SK-N-SH (cell line): ENCODE measurements at regions not wholly inside any gene's neighbourhood (a gene's known extent, or its start where the extent isn't known, plus 50 kb on each side); places are given as distances from the start of the nearest gene placed in this dataset.

Experiments
- CTCF ChIA-PET: fragments of 300-600, 350-600 bp; formaldehyde crosslinking; extraction: SDS; loops from one replicate; lab custom pipeline; 2021; lab: Yijun Ruan, JAX
- POLR2A ChIA-PET: fragments of 350-600 bp; sonication (Branson Sonifier 250); formaldehyde crosslinking; extraction: SDS; loops from one replicate; lab custom pipeline; 2020; ENCODE audit warnings: antibody characterized with exemption, inconsistent platforms; lab: Yijun Ruan, JAX
- DNase-seq: peaks from one replicate; pipeline ENCODE4 v3.0.0; 2012
- H2AFZ ChIP-seq: fragments of 200-600 bp; sonication (generic); 2 replicates; pipeline ENCODE4 v1.8.1; 2016; ENCODE audit warnings: antibody characterized with exemption, mild to moderate bottlenecking, low read depth
- H3F3A ChIP-seq: fragments of 200-600 bp; sonication (generic); replicated peaks from 2 replicates; pipeline ENCODE3; 2016; ENCODE audit warnings: antibody characterized with exemption, mild to moderate bottlenecking; ENCODE audit not compliant: insufficient read depth
- H3K27ac ChIP-seq, 2 experiments: fragments of 200-500 bp in 1 of 2; fragments of 200-600 bp in 1 of 2; sonication (Bioruptor generic) in 1 of 2; sonication (generic), shearing (Covaris generic) in 1 of 2; 2 replicates each; pipeline versions ENCODE4 v1.5.1 to v1.6.1; 2014 to 2016; ENCODE audit warnings: low read depth in 2 of 2, inconsistent platforms in 1 of 2, low read length in 1 of 2, mild to moderate bottlenecking in 1 of 2, mixed read lengths in 1 of 2
- H3K27me3 ChIP-seq: fragments of 200-600 bp; sonication (generic), shearing (Covaris generic); 2 replicates; pipeline ENCODE4 v1.6.1; 2016; ENCODE audit warnings: mixed run types; ENCODE audit not compliant: insufficient read depth
- H3K36me3 ChIP-seq, 2 experiments: fragments of 200-500 bp in 1 of 2; fragments of 200-600 bp in 1 of 2; sonication (Bioruptor generic) in 1 of 2; sonication (generic) in 1 of 2; replicated peaks in 1 of 2; 2 replicates each; pipeline versions ENCODE3 to v1.5.1; 2014 to 2016; ENCODE audit warnings: low read length in 1 of 2, mild to moderate bottlenecking in 1 of 2; ENCODE audit not compliant: insufficient read depth in 2 of 2, control insufficient read depth in 1 of 2
- H3K4me1 ChIP-seq, 2 experiments: fragments of 200-500 bp in 1 of 2; fragments of 200-600 bp in 1 of 2; sonication (Bioruptor generic) in 1 of 2; sonication (generic), shearing (Covaris generic) in 1 of 2; 2 replicates each; pipeline versions ENCODE4 v1.5.1 to v1.6.1; 2014 to 2016; ENCODE audit warnings: low read depth in 1 of 2, low read length in 1 of 2, mixed run types in 1 of 2; ENCODE audit not compliant: insufficient read depth in 2 of 2, control insufficient read depth in 1 of 2
- H3K4me2 ChIP-seq: fragments of 200-600 bp; sonication (generic), shearing (Covaris generic); 2 replicates; pipeline ENCODE4 v1.6.1; 2017; ENCODE audit warnings: mixed run types
- H3K4me3 ChIP-seq, 2 experiments: fragments of 200-500 bp in 1 of 2; fragments of 200-600 bp in 1 of 2; sonication (Bioruptor generic) in 1 of 2; sonication (generic), shearing (Covaris generic) in 1 of 2; 2 replicates each; pipeline versions ENCODE4 v1.5.1 to v1.8.1; 2014 to 2016; ENCODE audit warnings: low read depth in 2 of 2, inconsistent platforms in 1 of 2, low read length in 1 of 2, mild to moderate bottlenecking in 1 of 2, mixed read lengths in 1 of 2, moderate library complexity in 1 of 2
- H3K79me2 ChIP-seq: fragments of 200-600 bp; sonication (generic); 2 replicates; pipeline ENCODE4 v1.8.1; 2017; ENCODE audit warnings: mild to moderate bottlenecking; ENCODE audit not compliant: insufficient read depth
- H3K9ac ChIP-seq: fragments of 200-600 bp; sonication (generic); 2 replicates; pipeline ENCODE4 v1.6.1; 2017; ENCODE audit warnings: mixed run types
- H3K9me2 ChIP-seq: fragments of 200-600 bp; sonication (generic); 2 replicates; pipeline ENCODE4 v1.6.1; 2017; ENCODE audit warnings: mixed run types
- H3K9me3 ChIP-seq: fragments of 200-600 bp; sonication (generic); 2 replicates; pipeline ENCODE4 v1.6.1; 2017; ENCODE audit warnings: mixed run types, mild to moderate bottlenecking, moderate library complexity
- H4K20me1 ChIP-seq: fragments of 200-600 bp; sonication (generic); 2 replicates; pipeline ENCODE4 v1.6.1; 2017; ENCODE audit warnings: mild to moderate bottlenecking, mixed run types; ENCODE audit not compliant: insufficient read depth
- CHD2 ChIP-seq: fragments of 150-350 bp; IDR thresholded peaks from 2 replicates; pipeline ENCODE4 v1.6.1; 2018; ENCODE audit warnings: low read length; ENCODE audit not compliant: partially characterized antibody
- EP300 ChIP-seq, 2 experiments: IDR thresholded peaks; 2 replicates each; pipeline versions ENCODE4 v1.4.0 to v1.6.1; 2012; ENCODE audit warnings: borderline replicate concordance in 1 of 2, low read depth in 1 of 2, low read length in 1 of 2
- EZH2phosphoT487 ChIP-seq: fragments of 200-600 bp; sonication (generic); IDR thresholded peaks from 2 replicates; pipeline ENCODE4 v1.6.1; 2017; ENCODE audit warnings: low read depth, mixed run types, mild to moderate bottlenecking, antibody characterized with exemption, moderate library complexity, borderline replicate concordance
- FOSL2 ChIP-seq: IDR thresholded peaks from 2 replicates; pipeline ENCODE4 v1.4.0; 2012; ENCODE audit warnings: low read depth, mild to moderate bottlenecking, moderate library complexity, borderline replicate concordance
- FOXJ3 ChIP-seq: sonication (generic); formaldehyde crosslinking; IDR thresholded peaks from 2 replicates; pipeline ENCODE4 v1.5.1; 2020; ENCODE audit warnings: mild to moderate bottlenecking, missing genetic modification reagents
- GATA2 ChIP-seq: sonication (generic); formaldehyde crosslinking; IDR thresholded peaks from 2 replicates; pipeline ENCODE4 v1.5.0; 2020; ENCODE audit warnings: mild to moderate bottlenecking, missing genetic modification reagents
- JUND ChIP-seq: IDR thresholded peaks from 2 replicates; pipeline ENCODE4 v1.4.0; 2012
- MXI1 ChIP-seq: IDR thresholded peaks from 2 replicates; pipeline ENCODE4 v1.6.1; 2012; ENCODE audit warnings: mild to moderate bottlenecking, low read depth, low read length, improper control_type of control experiment
- NFIC ChIP-seq: IDR thresholded peaks from 2 replicates; pipeline ENCODE4 v1.4.0; 2012; ENCODE audit warnings: borderline replicate concordance
- POLR2AphosphoS5 ChIP-seq: IDR thresholded peaks from 2 replicates; pipeline ENCODE4 v1.6.1; 2012; ENCODE audit warnings: low read depth, low read length
- RAD21 ChIP-seq: IDR thresholded peaks from 2 replicates; pipeline ENCODE4 v1.6.1; 2012; ENCODE audit warnings: mild to moderate bottlenecking, low read length
- RCOR1 ChIP-seq: fragments of 150-350 bp; IDR thresholded peaks from 2 replicates; pipeline ENCODE4 v1.6.1; 2017; ENCODE audit warnings: antibody characterized with exemption, low read length
- SIN3A ChIP-seq: IDR thresholded peaks from 2 replicates; pipeline ENCODE4 v1.6.1; 2012; ENCODE audit warnings: low read depth, mild to moderate bottlenecking, low read length, moderate library complexity, borderline replicate concordance
- SMC3 ChIP-seq: IDR thresholded peaks from 2 replicates; pipeline ENCODE4 v1.6.1; 2012; ENCODE audit warnings: low read depth, low read length, improper control_type of control experiment
- TAF1 ChIP-seq: IDR thresholded peaks from 2 replicates; pipeline ENCODE4 v1.6.1; 2012; ENCODE audit warnings: low read depth, mild to moderate bottlenecking, low read length, moderate library complexity, borderline replicate concordance
- TEAD4 ChIP-seq: IDR thresholded peaks from 2 replicates; pipeline ENCODE4 v1.4.0; 2012; ENCODE audit warnings: mild to moderate bottlenecking, borderline replicate concordance; ENCODE audit not compliant: insufficient read depth
- WGBS: methylation state at CpG from one replicate; pipeline ENCODE4 v1.1.6; 2017; ENCODE audit warnings: low lambda C conversion rate; 5-methylcytosine and 5-hydroxymethylcytosine counted together
- TF ChIP-seq, protein P1 (sequence below): IDR thresholded peaks from 2 replicates; pipeline ENCODE4 v1.4.0; 2012; ENCODE audit warnings: low read depth
- TF ChIP-seq, protein P2 (sequence below): IDR thresholded peaks from 2 replicates; pipeline ENCODE4; 2012
- TF ChIP-seq, protein P3 (sequence below): IDR thresholded peaks from 2 replicates; pipeline ENCODE4 v1.4.0; 2012; ENCODE audit warnings: low read depth, borderline replicate concordance
- TF ChIP-seq, protein P4 (sequence below): fragments of 150-350 bp; IDR thresholded peaks from 2 replicates; pipeline ENCODE4 v1.6.1; 2017; ENCODE audit warnings: antibody characterized with exemption, low read length, low read depth, borderline replicate concordance
- TF ChIP-seq, protein P5 (sequence below): fragments of 150-350 bp; IDR thresholded peaks from 2 replicates; pipeline ENCODE4 v1.6.1; 2016; ENCODE audit warnings: mild to moderate bottlenecking, low read depth, low read length

DNA sequence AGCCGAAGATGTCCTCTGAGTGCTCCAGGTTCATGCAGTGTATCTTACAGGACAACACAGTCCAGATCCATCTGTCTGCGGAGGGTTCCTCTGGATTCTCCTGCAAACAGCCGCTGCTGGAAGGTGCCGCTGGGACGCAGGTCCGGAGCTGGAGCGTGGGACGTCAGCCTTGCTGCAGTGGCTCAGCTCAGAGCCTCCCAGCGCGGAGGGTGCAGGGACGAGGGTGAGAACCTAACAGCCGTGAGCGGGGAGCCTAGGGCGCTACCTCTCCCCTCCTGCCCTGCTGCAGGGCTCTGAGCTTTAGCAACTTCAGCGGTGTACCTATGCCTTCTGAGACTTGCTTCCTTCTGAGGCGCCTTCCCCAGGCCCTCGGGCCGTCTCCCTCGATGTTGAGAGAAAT lies 137.6 kb upstream of the TMEM72 start:
- no peaks in the 10 kb centered on the region for H3K36me3 ChIP-seq
- no peaks in the 10 kb centered on the region for H3K79me2 ChIP-seq
- H3F3A ChIP-seq, result peaks cover 3% of the 10 kb centered on the region
- ChIA-PET CTCF (no interaction called here), POLR2A (no interaction called here)
- H3K27ac ChIP-seq, result no peak overlapping the region
- no peaks in the 10 kb centered on the region for H3K9me3 ChIP-seq
- no peak overlapping the region for H2AFZ ChIP-seq
- no peak for DNase-seq
- no peak overlapping the region for H3K9ac ChIP-seq
- H3K4me1 ChIP-seq, result no peaks in the 10 kb centered on the region
- TF ChIP-seq TEAD4, result no peak
- no peak for TF ChIP-seq TAF1
- TF ChIP-seq, protein P1, sequence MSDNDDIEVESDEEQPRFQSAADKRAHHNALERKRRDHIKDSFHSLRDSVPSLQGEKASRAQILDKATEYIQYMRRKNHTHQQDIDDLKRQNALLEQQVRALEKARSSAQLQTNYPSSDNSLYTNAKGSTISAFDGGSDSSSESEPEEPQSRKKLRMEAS, result no peak
- TF ChIP-seq NFIC, result no peak
- TF ChIP-seq, protein P2, sequence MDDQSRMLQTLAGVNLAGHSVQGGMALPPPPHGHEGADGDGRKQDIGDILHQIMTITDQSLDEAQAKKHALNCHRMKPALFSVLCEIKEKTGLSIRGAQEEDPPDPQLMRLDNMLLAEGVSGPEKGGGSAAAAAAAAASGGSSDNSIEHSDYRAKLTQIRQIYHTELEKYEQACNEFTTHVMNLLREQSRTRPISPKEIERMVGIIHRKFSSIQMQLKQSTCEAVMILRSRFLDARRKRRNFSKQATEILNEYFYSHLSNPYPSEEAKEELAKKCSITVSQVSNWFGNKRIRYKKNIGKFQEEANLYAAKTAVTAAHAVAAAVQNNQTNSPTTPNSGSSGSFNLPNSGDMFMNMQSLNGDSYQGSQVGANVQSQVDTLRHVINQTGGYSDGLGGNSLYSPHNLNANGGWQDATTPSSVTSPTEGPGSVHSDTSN, result no peak
- no peak for TF ChIP-seq JUND
- no peak for TF ChIP-seq GATA2 (CRISPR knock-in tag)
- TF ChIP-seq, protein P3, sequence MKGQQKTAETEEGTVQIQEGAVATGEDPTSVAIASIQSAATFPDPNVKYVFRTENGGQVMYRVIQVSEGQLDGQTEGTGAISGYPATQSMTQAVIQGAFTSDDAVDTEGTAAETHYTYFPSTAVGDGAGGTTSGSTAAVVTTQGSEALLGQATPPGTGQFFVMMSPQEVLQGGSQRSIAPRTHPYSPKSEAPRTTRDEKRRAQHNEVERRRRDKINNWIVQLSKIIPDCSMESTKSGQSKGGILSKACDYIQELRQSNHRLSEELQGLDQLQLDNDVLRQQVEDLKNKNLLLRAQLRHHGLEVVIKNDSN, result no peak
- no peak for TF ChIP-seq EP300 (IDR thresholded peaks at IDR 0.05; ENCODE audit: borderline replicate concordance in 1 of 2, low read depth in 1 of 2, low read length in 1 of 2)
- TF ChIP-seq, protein P4, sequence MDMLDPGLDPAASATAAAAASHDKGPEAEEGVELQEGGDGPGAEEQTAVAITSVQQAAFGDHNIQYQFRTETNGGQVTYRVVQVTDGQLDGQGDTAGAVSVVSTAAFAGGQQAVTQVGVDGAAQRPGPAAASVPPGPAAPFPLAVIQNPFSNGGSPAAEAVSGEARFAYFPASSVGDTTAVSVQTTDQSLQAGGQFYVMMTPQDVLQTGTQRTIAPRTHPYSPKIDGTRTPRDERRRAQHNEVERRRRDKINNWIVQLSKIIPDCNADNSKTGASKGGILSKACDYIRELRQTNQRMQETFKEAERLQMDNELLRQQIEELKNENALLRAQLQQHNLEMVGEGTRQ, result no peak
- no peak for TF ChIP-seq CHD2
- TF ChIP-seq POLR2AphosphoS5, result no peak
- no peak for TF ChIP-seq FOXJ3
- no peak for TF ChIP-seq MXI1
- WGBS, result 12% methylated on average over 13 of the region's 19 CpGs
- no peak overlapping the region for H3K4me3 ChIP-seq
- no peak overlapping the region for H3K4me2 ChIP-seq
- H3K9me2 ChIP-seq, result no peaks in the 10 kb centered on the region
- H4K20me1 ChIP-seq, result no peaks in the 10 kb centered on the region
- H3K27me3 ChIP-seq, result peaks cover 70% of the 10 kb centered on the region; the same call in 1 of the 2 replicates

DNA sequence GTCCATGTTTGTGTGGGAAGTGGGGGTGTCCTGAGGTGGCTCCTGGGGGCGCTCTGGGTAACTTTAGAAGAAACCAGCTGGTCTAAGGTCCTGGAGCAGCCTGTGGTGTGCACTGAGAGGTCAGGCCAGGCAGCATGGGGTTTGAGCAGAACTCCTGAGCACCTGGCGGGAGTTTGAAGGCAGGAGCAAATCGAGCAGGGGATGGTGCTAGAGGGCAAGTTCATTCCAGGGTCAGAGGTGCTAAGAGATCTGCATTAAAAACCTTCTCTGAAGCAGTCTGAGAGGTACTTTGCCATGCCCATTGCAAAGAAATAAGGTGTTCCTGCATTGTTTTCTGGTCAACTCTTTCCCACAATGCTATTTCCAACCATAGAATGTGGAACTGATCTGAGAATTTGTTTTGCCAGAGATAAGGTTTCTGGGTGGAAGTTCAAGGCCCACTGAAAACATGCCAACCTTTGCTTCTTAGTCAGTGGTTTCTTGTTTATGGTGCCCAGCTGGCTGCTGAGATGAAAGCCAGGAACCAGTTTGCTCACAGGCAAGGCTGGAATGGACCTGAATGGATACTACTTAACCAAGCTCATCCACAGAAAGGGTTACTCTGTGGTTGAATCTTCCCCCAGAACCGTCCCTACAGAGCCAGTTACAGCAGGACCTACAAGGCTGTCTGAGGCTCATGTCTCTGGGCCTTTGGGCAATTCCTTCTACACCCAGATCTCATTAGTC lies 136.3 kb upstream of the TMEM72 start:
- Histone ChIP-seq H3K27ac (no peak overlapping the region), H3K4me1 (no peaks in the 10 kb centered on the region), H3K79me2 (no peaks in the 10 kb centered on the region), H3K4me2 (no peak overlapping the region), H3K27me3 (peaks cover 70% of the 10 kb centered on the region; the same call in 1 of the 2 replicates), H3F3A (no peaks in the 10 kb centered on the region), H2AFZ (no peak overlapping the region), H3K9me3 (no peaks in the 10 kb centered on the region), H3K9ac (no peak overlapping the region), H3K4me3 (no peak overlapping the region), H3K36me3 (no peaks in the 10 kb centered on the region), H4K20me1 (no peaks in the 10 kb centered on the region), H3K9me2 (no peaks in the 10 kb centered on the region)
- CTCF ChIA-PET, result no interaction called here
- POLR2A ChIA-PET, result no interaction called here
- 13% methylated on average over 3 of the region's 4 CpGs for WGBS
- DNase-seq, result no peak
- TF ChIP-seq SIN3A (no peak), RAD21 (no peak), JUND (no peak), SMC3 (no peak), MXI1 (no peak), CHD2 (no peak), EZH2phosphoT487 (no peak), RCOR1 (no peak), FOSL2 (no peak)
- TF ChIP-seq, protein P2, result no peak
- TF ChIP-seq, protein P5, sequence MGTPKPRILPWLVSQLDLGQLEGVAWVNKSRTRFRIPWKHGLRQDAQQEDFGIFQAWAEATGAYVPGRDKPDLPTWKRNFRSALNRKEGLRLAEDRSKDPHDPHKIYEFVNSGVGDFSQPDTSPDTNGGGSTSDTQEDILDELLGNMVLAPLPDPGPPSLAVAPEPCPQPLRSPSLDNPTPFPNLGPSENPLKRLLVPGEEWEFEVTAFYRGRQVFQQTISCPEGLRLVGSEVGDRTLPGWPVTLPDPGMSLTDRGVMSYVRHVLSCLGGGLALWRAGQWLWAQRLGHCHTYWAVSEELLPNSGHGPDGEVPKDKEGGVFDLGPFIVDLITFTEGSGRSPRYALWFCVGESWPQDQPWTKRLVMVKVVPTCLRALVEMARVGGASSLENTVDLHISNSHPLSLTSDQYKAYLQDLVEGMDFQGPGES, result no peak
- TF ChIP-seq, protein P4, result no peak
